Body of pancreas (tissue), 4 donors: ENCODE measurements at regions not wholly inside any gene's neighbourhood (a gene's known extent, or its start where the extent isn't known, plus 50 kb on each side); places are given as distances from the start of the nearest gene placed in this dataset.

Source experiments
- CTCF ChIP-seq, 7 experiments: fragments of 450-650 bp in 4 of 7; fragments of 200-600 bp in 3 of 7; sonication (generic) in 3 of 7; IDR thresholded peaks; one replicate each; pipeline ENCODE4 v1.5.1; 2016 to 2019; ENCODE audit warnings: antibody characterized with exemption in 7 of 7
- POLR2A ChIP-seq, 3 donors: fragments of 450-650 bp; IDR thresholded peaks; one replicate each; pipeline ENCODE4 v1.6.1; 2016; ENCODE audit warnings: antibody characterized with exemption in 3 of 3, mild to moderate bottlenecking in 2 of 3

- TF ChIP-seq CTCF (IDR thresholded peaks at IDR 0.05), result no peak
- no peak for TF ChIP-seq POLR2A (IDR thresholded peaks at IDR 0.05)
Observed at GRCh38 chr1:213617133-213617532, 370.6 kb upstream of the PROX1 start.
